ENCODE measurements at regions not wholly inside any gene's neighbourhood (a gene's known extent, or its start where the extent isn't known, plus 50 kb on each side); places are given as distances from the start of the nearest gene placed in this dataset.

DNA sequence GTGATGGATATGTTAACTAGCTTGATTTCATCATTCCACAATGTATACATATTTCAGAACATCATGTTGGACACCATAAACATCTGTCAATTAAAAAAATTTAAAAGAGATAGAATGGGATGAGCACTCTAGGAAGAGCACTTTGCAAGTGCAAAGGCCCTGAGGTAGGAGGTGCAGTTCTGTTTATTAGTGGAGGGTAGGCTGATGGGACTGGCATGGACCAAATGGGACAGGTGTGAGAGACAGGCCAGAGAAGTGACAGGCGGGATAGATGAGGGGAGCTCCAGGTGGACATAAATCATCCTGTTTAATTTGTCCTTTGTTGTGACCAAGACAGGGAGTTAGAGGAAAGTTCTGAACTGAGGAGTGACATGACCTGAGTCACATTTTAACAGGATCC, 477.9 kb downstream of the TSN start:
- intact Hi-C loops (cut with DNase I): no loop called here
- DNase-seq (ENCODE audit: low spot score): no peak

DNA sequence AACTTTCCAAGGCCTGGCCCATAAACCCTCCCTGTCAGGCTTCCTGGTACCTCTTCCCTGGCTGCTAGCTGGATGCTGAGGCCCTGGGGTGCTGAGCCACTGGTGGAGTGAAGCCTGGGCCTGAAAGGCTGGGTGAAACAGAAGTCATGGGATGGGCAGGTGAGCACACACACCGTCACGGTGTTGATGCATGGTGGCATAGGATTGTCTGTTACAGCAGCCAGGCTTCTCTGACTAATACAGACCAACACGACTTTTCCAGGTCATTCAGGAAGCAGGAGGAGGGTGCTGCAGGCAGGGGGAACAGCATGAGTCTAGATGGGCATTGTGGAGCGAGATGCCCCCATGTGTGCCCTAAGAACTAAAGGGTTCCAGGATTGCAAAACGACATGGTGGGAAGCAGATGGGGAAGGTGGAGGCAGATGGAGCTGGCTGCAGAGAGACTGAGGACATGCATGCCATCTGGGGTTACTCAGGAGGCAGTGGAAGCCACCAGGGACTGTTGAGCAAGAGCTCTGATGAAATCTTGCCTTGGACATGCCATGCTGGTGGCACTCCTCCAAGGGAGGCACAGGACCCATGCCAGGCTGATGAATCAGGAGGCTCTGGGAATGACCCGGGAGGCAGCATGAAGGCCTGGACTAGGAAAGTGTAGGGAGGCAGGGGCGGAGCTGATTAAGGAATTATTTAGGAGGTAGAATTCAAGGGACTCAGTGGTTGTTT, 480.9 kb downstream of the TSN start:
- intact Hi-C loops (cut with DNase I): no loop called here
- no peak for DNase-seq (ENCODE audit: low spot score)

DNA sequence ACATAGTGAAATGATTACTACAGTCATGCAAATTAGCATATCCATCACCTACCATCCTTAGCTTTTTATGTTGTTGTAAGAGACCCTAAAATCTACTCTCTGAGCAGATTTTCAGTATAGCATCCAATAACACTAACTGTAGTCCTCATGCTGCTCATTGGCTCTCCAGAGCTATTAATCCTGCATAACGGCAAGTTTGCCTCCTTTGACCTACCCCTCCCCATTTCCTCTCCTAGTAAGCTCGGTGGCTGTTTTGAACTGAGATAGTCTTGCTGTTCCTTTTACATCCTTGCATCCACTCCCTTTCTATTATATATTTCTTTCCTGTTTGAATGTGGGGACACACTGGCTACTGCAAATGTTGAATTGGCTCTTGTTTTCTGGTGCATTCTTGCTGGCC, 481.5 kb downstream of the TSN start:
- intact Hi-C loops (cut with DNase I): no loop called here
- DNase-seq (ENCODE audit: low spot score): no peak

DNA sequence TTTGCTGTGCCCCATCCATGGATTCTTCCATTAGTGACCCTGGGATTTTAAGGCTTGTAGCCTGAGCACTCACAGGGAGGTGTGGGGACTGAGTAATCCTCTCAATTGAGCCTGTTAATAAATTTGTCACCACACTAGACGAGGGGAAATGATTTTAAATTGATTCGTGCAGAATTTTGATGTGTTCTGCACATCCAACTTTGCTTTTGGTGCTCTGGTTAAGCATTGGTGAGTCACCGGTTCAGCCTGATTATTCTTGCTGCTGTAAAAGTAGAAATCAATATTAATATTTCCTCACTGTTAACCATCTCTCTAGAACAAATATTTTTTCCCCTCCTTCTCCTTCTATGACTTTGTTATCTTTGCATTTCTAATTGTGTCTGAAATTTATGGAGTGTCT, 482.0 kb downstream of the TSN start:
- intact Hi-C loops (cut with DNase I): no loop called here

DNA sequence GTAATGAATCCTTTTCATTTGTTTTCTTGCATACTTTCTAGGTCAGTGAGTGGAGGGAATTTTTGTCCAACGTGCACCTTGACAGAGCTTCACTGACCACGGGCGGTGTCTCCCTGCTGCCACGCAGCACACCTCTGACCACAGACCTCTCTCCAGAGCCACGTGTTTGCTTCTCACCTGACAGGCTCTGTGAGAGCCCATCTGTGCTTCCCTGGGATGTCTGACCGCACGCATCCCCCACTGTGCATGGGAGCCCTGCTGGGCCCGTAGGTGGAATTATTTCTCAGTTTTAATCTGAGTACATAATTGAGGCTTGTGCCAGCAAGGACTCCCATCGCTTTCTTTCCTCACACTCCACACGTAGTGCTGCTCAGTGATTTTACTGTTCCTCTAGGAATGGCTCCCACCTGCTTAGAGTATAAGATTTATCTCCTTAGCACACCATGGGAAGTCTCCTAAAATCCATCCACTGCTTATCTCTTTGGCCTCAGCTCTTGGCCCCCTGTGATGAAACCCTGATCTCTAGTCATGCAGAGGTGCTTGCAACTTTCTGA, 482.6 kb downstream of the TSN start:
- DNase-seq (ENCODE audit: low spot score): no peak
- intact Hi-C loops (cut with DNase I): no loop called here

More for the DNA sequence above, 482.0 kb downstream of the TSN start:
- DNase-seq (ENCODE audit: low spot score): no peak

DNA sequence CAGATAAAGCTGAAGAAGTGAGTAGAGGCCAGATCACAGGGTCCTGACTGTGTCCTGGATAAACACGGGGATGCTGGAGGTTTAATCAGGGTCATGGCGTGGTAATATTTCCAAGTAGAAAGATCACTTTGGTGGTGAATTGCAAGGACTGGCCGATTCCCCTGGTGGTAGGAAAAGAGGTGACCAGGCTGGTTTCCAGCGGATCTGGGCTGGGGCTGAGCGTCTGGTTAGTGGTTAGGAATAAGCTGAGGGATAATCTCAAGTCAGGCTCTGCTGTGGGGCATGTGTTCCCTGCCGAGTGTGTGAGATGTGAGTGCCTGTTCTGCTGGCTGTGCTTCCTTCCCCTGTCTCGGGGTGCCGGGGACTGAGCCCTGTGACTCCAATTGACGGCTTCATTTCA, 484.0 kb downstream of the TSN start:
- intact Hi-C loops (cut with DNase I): no loop called here

DNA sequence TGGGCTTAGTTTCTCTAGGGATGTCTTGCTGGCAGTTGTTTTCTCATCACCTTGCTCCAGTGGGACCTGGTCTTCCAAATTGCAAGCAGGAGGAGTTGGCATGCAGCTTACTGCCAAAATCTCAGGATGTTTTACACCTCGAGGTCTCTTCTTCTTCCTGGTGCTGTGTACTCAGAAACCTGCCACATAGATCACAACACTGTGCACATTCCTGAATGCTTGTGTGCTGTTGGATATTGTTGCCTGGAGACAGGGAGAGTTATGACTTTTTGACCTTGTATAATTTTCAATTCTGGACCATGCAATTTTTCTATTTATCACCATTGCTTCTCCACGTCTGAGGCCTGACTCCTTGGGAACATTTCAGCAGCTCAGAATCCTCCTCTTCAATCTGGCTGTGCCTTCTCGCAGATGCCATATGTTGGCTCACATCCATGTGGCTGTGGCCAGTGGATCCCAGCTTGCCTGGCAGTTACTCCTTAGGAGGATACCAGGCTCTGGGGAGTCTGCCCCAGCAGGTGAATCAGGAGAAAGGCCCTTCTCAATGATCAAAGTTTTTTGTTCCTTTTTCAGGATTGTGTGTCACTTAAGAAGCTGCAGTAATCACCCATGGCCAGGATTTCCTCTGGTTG, 489.3 kb downstream of the TSN start:
- DNase-seq (ENCODE audit: low spot score): no peak
- intact Hi-C loops (cut with DNase I): no loop called here

More for the DNA sequence above, 484.0 kb downstream of the TSN start:
- DNase-seq (ENCODE audit: low spot score): no peak

DNA sequence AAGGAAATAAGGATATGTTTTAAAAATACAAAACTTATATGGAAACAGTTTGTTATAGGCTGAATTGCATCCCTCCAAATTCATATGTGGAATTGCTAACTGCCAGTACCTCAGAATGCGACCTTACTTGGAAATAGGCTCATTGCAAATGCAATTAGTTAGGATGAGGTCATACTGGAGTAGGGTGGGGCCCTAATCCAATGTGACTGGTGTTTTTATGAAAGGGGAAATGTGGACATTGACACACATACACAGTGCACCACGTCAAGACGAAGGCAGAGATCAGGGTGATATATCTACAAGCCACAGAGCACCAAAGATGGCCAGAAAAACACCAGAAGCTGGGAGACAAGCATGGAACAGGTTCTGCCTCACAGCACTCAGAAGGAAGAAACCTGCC, 494.2 kb downstream of the TSN start:
- DNase-seq (ENCODE audit: low spot score): no peak
- intact Hi-C loops (cut with DNase I): no loop called here

DNA sequence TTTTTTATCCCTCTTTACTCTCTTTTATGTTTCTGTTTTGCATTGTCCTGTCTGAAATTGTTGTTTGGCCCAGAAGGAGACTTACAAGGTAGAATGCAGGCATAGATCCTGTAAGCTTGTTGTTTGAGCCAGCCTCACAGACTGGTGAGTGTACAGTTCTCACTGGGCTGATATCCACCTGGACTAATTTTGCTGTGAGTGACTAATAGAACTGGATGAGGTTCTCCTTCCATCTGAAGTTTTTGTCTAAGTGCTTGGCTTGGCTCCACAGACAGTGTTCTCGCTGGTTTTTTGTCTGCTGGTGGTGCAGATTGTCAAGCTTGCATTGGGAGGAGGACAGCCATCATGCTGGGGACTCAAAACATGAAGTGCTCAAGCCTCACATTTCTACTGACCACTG, 495.7 kb downstream of the TSN start:
- DNase-seq (ENCODE audit: low spot score): no peak
- intact Hi-C loops (cut with DNase I): no loop called here

DNA sequence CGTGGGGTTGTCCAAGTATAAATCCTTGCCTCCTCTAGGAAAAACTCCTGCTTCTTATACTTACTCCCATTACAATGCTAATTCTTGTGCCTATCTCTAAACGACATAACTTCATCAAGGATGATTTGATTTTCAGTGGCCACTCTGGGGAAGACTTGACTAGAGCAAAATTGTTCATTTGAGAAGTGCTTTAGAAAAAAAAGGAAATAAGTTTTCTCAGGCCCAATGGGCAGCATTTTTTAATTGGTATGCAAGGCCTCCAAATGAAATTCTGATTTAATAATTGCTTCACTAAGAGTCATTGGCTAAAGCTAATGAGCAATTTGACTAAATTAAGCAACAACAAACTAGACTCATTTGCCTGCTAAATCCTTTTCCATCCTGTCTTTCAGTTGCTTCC, 496.1 kb downstream of the TSN start:
- DNase-seq (ENCODE audit: low spot score): no peak
- intact Hi-C loops (cut with DNase I): no loop called here

DNA sequence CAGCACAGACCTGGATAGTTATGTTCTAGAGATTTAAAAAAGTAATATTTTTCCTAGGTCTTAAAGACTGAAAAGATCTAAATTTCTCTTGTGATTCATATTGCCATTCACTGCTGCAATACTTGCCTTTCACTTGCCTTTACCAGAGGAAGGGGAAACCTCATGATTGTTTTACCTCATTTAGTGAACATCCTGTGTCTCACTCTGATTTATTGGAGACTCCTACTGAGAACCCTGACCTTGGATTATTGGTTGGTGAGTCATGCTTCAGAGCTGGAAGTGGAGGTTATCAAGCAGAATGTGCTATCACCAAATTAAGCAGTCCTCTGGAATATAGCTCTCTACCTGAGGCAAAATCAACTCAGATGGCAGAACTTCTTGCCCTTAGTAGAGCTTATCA, 500.5 kb downstream of the TSN start:
- intact Hi-C loops (cut with DNase I): no loop called here
- DNase-seq (ENCODE audit: low spot score): no peak

DNA sequence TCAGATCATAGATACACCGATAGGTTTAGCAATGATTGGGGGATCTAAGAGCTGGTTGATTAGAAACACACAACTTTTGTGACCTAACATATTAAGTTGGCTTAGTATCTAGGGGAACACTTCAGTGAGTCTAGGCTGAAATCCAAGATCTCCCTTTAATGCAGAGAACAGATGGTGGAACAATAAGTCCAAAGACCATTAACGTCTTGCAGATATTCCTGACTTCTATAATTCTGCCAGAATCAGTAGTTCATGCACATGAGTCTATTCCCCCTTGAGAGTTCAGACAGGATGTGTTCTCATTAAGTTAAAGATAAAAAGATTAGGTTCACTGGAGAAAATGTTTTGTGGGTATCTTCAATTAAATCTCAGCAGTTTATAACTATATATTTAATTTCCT, 506.5 kb downstream of the TSN start:
- intact Hi-C loops (cut with DNase I): no loop called here
- DNase-seq (ENCODE audit: low spot score): no peak

DNA sequence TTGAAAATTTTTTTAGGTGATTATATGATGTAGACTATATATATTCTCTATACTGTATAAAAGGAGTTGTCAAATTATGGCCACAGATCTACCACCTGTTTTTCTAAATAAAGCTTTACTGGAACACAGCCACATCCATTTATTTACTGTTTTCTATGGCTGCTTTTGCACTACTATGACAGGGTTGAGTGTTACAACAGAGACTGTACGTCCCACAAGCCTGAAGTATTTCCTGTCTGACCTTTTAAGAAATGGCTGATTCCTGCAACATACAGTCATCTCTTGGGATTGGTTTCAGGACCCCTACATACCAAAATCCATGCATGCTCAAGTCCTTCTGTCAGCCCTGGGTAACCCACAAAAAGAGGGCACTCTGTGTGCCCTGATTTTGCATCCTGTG, 508.3 kb downstream of the TSN start:
- no peak for DNase-seq (ENCODE audit: low spot score)
- intact Hi-C loops (cut with DNase I): no loop called here

DNA sequence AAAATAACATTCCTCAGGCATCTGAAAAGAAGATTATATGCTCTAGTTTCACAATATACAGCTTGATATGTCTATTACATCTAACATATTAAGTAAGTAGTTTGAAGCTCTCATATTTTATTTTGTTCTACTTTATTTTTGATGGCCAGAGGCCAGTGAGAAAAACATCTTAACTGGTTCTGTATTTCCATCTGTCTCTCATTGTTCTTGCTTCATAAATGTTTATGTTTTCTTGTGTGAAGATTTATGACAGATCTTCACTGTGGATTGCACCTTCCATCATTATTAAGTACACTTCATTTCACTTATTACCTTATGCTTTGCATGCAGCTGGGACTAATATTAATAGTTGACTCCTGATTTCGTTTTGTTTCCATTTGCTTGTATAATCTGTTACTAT, 511.2 kb downstream of the TSN start:
- no peak for DNase-seq (ENCODE audit: low spot score)
- intact Hi-C loops (cut with DNase I): no loop called here

DNA sequence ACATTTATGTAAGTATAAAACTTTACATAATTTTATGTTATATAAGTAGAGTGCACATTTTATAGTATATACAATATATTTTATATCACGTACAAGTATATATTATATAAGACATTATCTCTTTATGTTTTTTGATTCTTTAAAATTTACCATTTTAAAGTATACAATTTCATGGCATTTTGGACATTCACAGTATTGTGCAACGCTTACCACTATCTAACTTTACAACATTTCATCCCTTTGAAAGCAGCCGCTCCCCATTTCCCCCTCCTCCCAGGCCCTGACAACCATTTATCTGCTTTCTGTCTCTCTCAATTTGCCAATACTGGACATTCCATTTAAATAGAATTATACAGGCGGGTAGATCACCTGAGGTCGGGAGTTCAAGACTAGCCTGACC, 512.5 kb downstream of the TSN start:
- no peak for DNase-seq (ENCODE audit: low spot score)
- intact Hi-C loops (cut with DNase I): no loop called here

DNA sequence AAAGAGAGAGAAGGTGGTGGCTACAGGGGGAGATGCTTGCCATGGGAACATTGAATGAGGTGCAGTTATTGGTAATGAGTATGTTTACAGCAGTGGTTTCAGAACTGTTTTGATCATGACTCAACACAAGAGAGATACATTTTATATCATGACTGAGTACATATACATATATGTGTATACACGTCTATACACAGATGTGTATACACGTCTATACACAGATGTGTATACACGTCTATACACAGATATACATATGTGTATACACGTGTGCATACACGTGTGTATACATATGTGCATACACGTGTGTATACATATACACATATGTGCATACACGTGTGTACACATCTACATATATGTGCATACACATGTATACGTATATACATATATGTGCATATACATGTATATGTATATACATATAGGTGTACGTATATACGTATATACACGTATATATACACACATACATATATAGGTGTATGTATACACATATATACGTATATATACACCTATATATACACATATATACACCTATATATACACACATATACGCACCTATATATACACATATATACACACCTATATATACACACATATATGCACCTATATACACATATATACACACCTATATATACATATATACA, 518.5 kb downstream of the TSN start:
- intact Hi-C loops (cut with DNase I): no loop called here

DNA sequence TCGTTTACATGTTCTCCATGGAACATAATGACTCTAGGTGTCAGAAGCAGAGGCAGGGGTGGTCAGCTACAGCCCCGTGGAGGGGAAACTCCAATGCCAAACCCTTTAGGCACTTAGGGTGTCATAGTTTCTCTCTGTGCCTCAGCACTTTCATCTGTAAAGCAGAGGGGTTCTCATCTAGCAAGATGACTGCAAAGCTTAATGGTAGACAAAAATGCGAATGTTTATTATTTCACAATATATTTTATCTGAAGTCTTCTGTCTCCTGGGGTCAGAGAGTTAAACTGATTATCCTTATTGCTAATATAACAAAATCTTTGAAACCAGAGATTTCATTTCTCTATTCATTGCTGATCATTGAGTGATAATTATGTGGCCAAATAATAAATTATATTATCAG, 522.5 kb downstream of the TSN start:
- DNase-seq (ENCODE audit: low spot score): no peak
- intact Hi-C loops (cut with DNase I): no loop called here

More for the DNA sequence above, 518.5 kb downstream of the TSN start:
- DNase-seq (ENCODE audit: low spot score): no peak

DNA sequence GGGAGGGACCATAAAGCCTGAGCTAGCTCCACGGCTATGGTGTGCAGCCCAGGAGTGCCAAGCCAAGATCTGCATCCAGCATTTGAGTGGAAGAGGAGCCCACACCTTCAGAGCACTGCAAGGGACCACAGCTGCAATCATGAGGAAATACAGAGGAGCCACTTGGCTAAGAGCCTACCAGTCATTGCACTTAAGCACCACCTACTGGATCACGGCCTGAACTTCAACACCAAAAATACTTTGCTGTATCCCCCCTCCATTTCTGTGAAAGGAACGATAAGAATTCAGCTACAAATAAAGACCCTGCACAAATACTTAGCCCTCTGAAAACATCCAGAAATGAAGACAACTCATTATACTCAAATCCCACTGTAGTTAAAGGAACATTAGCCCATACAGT, 545.3 kb downstream of the TSN start:
- no peak for DNase-seq (ENCODE audit: low spot score)
- intact Hi-C loops (cut with DNase I): no loop called here

DNA sequence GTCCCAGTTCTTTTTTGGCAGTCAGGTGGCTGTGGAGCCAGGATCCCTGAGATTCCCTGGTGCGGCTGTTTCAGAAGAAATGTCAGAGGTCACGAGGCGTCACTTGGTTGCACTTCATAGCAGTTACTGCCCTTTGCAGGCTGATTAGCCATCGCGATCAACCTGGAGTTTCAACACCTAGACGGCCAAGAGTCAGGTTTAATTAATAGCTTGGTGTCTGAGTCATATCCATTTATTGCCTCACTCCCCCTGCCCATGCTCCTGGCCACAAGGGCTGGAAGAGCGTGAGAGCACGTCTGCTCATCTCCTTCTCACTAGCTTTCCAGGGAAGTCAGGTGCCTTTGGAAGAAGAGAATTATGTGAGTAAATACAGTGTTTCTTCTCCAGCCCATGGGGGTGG, 552.3 kb downstream of the TSN start:
- DNase-seq (ENCODE audit: low spot score): no peak
- intact Hi-C loops (cut with DNase I): no loop called here

DNA sequence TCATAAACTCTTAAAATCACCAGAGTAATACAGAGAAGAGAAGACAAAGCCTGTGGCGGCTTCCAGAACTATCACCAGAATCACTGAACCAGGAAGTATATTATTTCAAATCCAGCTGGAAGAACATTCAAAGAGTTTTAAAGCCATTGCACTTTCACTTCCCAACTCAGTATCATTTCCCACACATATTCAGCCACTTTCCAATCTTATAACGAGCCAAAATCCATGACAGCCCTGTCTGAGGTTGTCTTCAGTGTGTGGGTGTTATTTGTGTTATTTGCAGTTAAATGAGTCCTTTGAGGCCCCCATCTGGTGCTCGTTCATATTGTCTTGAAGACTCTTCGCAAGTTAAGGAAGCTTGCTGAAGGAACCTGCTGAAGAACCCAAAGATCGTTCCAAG, 559.9 kb downstream of the TSN start:
- no peak for DNase-seq (ENCODE audit: low spot score)
- intact Hi-C loops (cut with DNase I): no loop called here

All from posterior vena cava (tissue), 2 donors.